K562 (cell line): ENCODE measurements at regions not wholly inside any gene's neighbourhood (a gene's known extent, or its start where the extent isn't known, plus 50 kb on each side); places are given as distances from the start of the nearest gene placed in this dataset.

Experiments
- ATF4 ChIP-seq: fragments of 450-650 bp; formaldehyde crosslinking; IDR thresholded peaks from 2 replicates; pipeline ENCODE4 v1.4.0; 2022; ENCODE audit warnings: mild to moderate bottlenecking, moderate library complexity
- CBFA2T3 ChIP-seq: fragments of 450-650 bp; IDR thresholded peaks from 2 replicates; pipeline ENCODE4 v1.6.1; 2017
- CXXC5 ChIP-seq: fragments of 250-450 bp; sonication (Bioruptor Pico); IDR thresholded peaks from 2 replicates; pipeline ENCODE4 v1.8.0; 2022; ENCODE audit warnings: inconsistent platforms, mild to moderate bottlenecking, moderate library complexity
- GTF2E2 ChIP-seq: fragments of 200-800 bp; sonication (Bioruptor generic); IDR thresholded peaks from 2 replicates; pipeline ENCODE4 v1.6.1; 2016; ENCODE audit warnings: missing genetic modification characterization, missing compliant biosample characterization
- IRF1 ChIP-seq: sonication (generic); formaldehyde crosslinking; IDR thresholded peaks from 2 replicates; pipeline ENCODE4 v1.8.0; 2022; ENCODE audit warnings: missing genetic modification reagents, mild to moderate bottlenecking, borderline replicate concordance
- NFIX ChIP-seq: fragments of 250-450 bp; sonication (Bioruptor Pico); IDR thresholded peaks from 2 replicates; pipeline ENCODE4 v1.4.0; 2020; ENCODE audit warnings: low read depth, mild to moderate bottlenecking, moderate library complexity
- POLR3A ChIP-seq: IDR thresholded peaks from 2 replicates; pipeline ENCODE4 v1.6.1; 2011; ENCODE audit warnings: borderline replicate concordance, mild to moderate bottlenecking, moderate library complexity; ENCODE audit not compliant: insufficient read length, insufficient read depth; ENCODE audit errors: extremely low read depth
- PYGO2 ChIP-seq: fragments of 450-650 bp; IDR thresholded peaks from 2 replicates; pipeline ENCODE4 v1.6.1; 2016; ENCODE audit warnings: mild to moderate bottlenecking, missing genetic modification characterization, moderate library complexity, missing compliant biosample characterization
- SMARCA5 ChIP-seq: fragments of 450-650 bp; IDR thresholded peaks from 2 replicates; pipeline ENCODE4 v1.6.1; 2016
- TAF1 ChIP-seq: IDR thresholded peaks from 2 replicates; pipeline ENCODE4 v1.6.1; 2011; ENCODE audit warnings: mild to moderate bottlenecking, low read length, moderate library complexity; ENCODE audit not compliant: insufficient read depth, control insufficient read depth, severe bottlenecking; ENCODE audit errors: extremely low read depth
- USF1 ChIP-seq: sonication (generic); formaldehyde crosslinking; IDR thresholded peaks from 2 replicates; pipeline ENCODE4 v1.9.0; 2022; ENCODE audit warnings: mild to moderate bottlenecking, missing genetic modification reagents
- USF2 ChIP-seq: sonication (generic); formaldehyde crosslinking; IDR thresholded peaks from 2 replicates; pipeline ENCODE4 v1.5.0; 2020; ENCODE audit warnings: missing genetic modification reagents
- ZNF449 ChIP-seq: fragments of 250-450 bp; sonication (Bioruptor Pico); IDR thresholded peaks from 2 replicates; pipeline ENCODE4 v1.8.0; 2022; ENCODE audit warnings: moderate library complexity, mild to moderate bottlenecking, inconsistent platforms

GRCh38 chr1:113248494-113248893 is 141.8 kb upstream of the MAGI3 start (continued):
- no peak for TF ChIP-seq USF1
- TF ChIP-seq PYGO2 (tag) = no peak
- no peak for TF ChIP-seq ATF4
- TF ChIP-seq GTF2E2 (tag) = no peak
- TF ChIP-seq SMARCA5 = no peak
- no peak for TF ChIP-seq IRF1 (CRISPR knock-in tag)
- TF ChIP-seq ZNF449 (CRISPR knock-in tag) = no peak
- TF ChIP-seq USF2 (CRISPR knock-in tag) = no peak
- no peak for TF ChIP-seq POLR3A
- no peak for TF ChIP-seq CBFA2T3
- no peak for TF ChIP-seq CXXC5 (CRISPR knock-in tag)
- no peak for TF ChIP-seq TAF1
- no peak for TF ChIP-seq NFIX (CRISPR knock-in tag)
- TF ChIP-seq, all 486 proteins: peak for 0
